ENCODE measurements at regions not wholly inside any gene's neighbourhood (a gene's known extent, or its start where the extent isn't known, plus 50 kb on each side); places are given as distances from the start of the nearest gene placed in this dataset.
A peak's percentile ranks its signal among the peaks of the same experiment; 100 is the strongest.

DNA sequence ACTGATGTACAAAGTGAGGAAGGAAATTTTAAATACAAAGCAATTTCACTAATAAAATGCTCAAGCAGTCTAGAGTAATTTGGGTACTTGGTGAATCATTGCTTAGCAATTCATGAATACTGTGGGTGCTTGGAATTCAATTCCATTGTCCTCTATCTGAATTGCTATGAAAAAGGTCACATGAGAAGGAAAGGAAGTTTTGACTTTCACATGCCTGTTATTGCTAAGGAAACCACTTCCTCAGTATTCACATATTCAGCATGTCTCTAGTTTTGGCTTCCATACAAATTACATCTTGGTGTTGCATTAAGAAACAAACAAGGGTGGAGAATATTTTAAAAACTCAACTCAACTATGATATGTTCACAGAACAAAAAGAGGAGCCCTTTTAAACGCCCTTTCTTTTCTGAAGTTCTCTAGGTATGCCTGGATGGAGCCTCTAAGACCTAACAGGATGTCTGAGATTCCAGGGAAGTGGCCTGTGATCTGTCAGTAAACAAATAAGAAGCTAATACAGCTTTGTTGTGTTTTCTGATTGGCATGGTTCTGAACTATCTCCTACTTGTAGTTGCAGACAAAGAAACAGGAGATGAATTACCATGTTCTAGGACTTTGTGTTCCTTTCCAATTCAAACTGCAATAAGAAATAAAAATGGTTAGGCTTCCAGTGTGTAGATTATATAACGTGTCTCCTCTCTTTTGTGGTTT is 190.4 kb downstream of the OGFRL1 start:
- TF ChIP-seq ESRRG (CRISPR knock-in tag; IDR thresholded peaks at IDR 0.05) (no peak), ZFP30 (CRISPR knock-in tag; IDR thresholded peaks at IDR 0.05) (no peak), CSDC2 (CRISPR knock-in tag; IDR thresholded peaks at IDR 0.05) (no peak), GLIS3 (CRISPR knock-in tag; IDR thresholded peaks at IDR 0.05) (no peak), TOX (CRISPR knock-in tag; IDR thresholded peaks at IDR 0.05; ENCODE audit: borderline replicate concordance) (no peak), ZC3H10 (CRISPR knock-in tag; IDR thresholded peaks at IDR 0.05) (no peak), TCF4 (CRISPR knock-in tag; IDR thresholded peaks at IDR 0.05; ENCODE audit: borderline replicate concordance) (no peak), OSR1 (CRISPR knock-in tag; IDR thresholded peaks at IDR 0.05) (no peak), ZFP3 (CRISPR knock-in tag; IDR thresholded peaks at IDR 0.05) (no peak), BACH2 (CRISPR knock-in tag; IDR thresholded peaks at IDR 0.05; ENCODE audit: borderline replicate concordance) (no peak), ZNF70 (CRISPR knock-in tag; IDR thresholded peaks at IDR 0.05) (no peak), ARNTL (CRISPR knock-in tag; IDR thresholded peaks at IDR 0.05; ENCODE audit: borderline replicate concordance, low read depth) (no peak), ISL1 (CRISPR knock-in tag; IDR thresholded peaks at IDR 0.05) (no peak), PPARA (CRISPR knock-in tag; IDR thresholded peaks at IDR 0.05; ENCODE audit: borderline replicate concordance) (no peak), ZNF8 (CRISPR knock-in tag; IDR thresholded peaks at IDR 0.05) (no peak)
- TF ChIP-seq, protein P1, sequence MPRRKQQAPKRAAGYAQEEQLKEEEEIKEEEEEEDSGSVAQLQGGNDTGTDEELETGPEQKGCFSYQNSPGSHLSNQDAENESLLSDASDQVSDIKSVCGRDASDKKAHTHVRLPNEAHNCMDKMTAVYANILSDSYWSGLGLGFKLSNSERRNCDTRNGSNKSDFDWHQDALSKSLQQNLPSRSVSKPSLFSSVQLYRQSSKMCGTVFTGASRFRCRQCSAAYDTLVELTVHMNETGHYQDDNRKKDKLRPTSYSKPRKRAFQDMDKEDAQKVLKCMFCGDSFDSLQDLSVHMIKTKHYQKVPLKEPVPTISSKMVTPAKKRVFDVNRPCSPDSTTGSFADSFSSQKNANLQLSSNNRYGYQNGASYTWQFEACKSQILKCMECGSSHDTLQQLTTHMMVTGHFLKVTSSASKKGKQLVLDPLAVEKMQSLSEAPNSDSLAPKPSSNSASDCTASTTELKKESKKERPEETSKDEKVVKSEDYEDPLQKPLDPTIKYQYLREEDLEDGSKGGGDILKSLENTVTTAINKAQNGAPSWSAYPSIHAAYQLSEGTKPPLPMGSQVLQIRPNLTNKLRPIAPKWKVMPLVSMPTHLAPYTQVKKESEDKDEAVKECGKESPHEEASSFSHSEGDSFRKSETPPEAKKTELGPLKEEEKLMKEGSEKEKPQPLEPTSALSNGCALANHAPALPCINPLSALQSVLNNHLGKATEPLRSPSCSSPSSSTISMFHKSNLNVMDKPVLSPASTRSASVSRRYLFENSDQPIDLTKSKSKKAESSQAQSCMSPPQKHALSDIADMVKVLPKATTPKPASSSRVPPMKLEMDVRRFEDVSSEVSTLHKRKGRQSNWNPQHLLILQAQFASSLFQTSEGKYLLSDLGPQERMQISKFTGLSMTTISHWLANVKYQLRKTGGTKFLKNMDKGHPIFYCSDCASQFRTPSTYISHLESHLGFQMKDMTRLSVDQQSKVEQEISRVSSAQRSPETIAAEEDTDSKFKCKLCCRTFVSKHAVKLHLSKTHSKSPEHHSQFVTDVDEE (CRISPR knock-in tag; IDR thresholded peaks at IDR 0.05) = no peak
- TF ChIP-seq, protein P2, sequence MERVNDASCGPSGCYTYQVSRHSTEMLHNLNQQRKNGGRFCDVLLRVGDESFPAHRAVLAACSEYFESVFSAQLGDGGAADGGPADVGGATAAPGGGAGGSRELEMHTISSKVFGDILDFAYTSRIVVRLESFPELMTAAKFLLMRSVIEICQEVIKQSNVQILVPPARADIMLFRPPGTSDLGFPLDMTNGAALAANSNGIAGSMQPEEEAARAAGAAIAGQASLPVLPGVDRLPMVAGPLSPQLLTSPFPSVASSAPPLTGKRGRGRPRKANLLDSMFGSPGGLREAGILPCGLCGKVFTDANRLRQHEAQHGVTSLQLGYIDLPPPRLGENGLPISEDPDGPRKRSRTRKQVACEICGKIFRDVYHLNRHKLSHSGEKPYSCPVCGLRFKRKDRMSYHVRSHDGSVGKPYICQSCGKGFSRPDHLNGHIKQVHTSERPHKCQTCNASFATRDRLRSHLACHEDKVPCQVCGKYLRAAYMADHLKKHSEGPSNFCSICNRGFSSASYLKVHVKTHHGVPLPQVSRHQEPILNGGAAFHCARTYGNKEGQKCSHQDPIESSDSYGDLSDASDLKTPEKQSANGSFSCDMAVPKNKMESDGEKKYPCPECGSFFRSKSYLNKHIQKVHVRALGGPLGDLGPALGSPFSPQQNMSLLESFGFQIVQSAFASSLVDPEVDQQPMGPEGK (CRISPR knock-in tag; IDR thresholded peaks at IDR 0.05; ENCODE audit: borderline replicate concordance) = no peak
- TF ChIP-seq, protein P3, sequence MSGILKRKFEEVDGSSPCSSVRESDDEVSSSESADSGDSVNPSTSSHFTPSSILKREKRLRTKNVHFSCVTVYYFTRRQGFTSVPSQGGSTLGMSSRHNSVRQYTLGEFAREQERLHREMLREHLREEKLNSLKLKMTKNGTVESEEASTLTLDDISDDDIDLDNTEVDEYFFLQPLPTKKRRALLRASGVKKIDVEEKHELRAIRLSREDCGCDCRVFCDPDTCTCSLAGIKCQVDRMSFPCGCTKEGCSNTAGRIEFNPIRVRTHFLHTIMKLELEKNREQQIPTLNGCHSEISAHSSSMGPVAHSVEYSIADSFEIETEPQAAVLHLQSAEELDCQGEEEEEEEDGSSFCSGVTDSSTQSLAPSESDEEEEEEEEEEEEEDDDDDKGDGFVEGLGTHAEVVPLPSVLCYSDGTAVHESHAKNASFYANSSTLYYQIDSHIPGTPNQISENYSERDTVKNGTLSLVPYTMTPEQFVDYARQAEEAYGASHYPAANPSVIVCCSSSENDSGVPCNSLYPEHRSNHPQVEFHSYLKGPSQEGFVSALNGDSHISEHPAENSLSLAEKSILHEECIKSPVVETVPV (CRISPR knock-in tag; IDR thresholded peaks at IDR 0.05) = no peak
- ATAC-seq = peak; percentile 87

DNA sequence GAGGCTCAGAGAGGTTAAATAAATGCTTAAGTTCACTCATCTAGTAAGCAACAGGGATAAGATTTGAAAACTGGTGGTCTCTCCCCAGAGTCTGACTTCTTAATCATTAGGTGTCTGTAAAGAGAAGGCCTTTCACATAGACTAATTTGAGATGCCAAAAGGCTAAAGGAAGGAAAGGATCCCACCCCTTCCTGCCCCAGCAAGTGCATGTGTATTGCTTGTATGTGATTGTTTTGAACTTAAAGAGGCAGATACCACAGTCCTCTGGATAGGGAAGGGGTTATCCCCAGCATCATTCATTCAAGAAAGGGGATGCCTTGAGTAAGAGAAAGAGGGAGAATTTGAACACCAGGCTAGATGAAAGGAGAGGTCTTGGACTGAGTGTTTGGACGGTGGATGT is 192.0 kb downstream of the OGFRL1 start:
- TF ChIP-seq, protein P2 (CRISPR knock-in tag; IDR thresholded peaks at IDR 0.05; ENCODE audit: borderline replicate concordance) = no peak
- no peak for TF ChIP-seq ISL1 (CRISPR knock-in tag; IDR thresholded peaks at IDR 0.05)
- ATAC-seq = no peak

DNA sequence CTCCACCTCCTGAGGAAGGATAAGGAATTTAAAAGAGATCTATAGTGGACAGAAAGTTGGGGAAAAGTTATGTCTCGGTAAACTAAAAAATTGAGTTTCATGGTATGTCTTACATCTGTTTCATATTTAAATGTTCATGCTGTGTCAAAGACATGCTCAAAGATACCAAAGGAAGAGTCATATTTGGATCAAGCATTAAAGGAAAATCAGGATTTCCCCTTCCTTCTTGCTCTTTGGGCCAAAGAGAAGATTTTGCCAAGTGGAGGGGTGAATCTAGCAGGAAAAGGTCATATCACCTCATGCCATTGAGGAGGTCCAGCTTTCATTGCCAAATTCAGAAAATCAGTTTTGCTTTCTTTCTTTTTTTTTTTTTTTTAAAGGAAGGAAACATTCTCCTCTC is 192.4 kb downstream of the OGFRL1 start:
- ATAC-seq = no peak
- no peak for TF ChIP-seq ESRRG (CRISPR knock-in tag; IDR thresholded peaks at IDR 0.05)
- no peak for TF ChIP-seq ISL1 (CRISPR knock-in tag; IDR thresholded peaks at IDR 0.05)
- no peak for TF ChIP-seq ZNF565 (CRISPR knock-in tag; conservative IDR thresholded peaks at IDR 0.05; ENCODE audit: low read depth)
- TF ChIP-seq TOX (CRISPR knock-in tag; IDR thresholded peaks at IDR 0.05; ENCODE audit: borderline replicate concordance) = no peak
- TF ChIP-seq, protein P4, sequence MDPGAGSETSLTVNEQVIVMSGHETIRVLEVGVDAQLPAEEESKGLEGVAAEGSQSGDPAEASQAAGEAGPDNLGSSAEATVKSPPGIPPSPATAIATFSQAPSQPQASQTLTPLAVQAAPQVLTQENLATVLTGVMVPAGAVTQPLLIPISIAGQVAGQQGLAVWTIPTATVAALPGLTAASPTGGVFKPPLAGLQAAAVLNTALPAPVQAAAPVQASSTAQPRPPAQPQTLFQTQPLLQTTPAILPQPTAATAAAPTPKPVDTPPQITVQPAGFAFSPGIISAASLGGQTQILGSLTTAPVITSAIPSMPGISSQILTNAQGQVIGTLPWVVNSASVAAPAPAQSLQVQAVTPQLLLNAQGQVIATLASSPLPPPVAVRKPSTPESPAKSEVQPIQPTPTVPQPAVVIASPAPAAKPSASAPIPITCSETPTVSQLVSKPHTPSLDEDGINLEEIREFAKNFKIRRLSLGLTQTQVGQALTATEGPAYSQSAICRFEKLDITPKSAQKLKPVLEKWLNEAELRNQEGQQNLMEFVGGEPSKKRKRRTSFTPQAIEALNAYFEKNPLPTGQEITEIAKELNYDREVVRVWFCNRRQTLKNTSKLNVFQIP (CRISPR knock-in tag; IDR thresholded peaks at IDR 0.05; ENCODE audit: borderline replicate concordance, low read depth) = no peak
- TF ChIP-seq GLIS3 (CRISPR knock-in tag; IDR thresholded peaks at IDR 0.05) = no peak
- TF ChIP-seq ZFP30 (CRISPR knock-in tag; IDR thresholded peaks at IDR 0.05) = no peak
- TF ChIP-seq, protein P3 (CRISPR knock-in tag; IDR thresholded peaks at IDR 0.05) = no peak
- no peak for TF ChIP-seq SNAI2 (CRISPR knock-in tag; IDR thresholded peaks at IDR 0.05)
- TF ChIP-seq ARNTL (CRISPR knock-in tag; IDR thresholded peaks at IDR 0.05; ENCODE audit: borderline replicate concordance, low read depth) = no peak
- TF ChIP-seq, protein P5, sequence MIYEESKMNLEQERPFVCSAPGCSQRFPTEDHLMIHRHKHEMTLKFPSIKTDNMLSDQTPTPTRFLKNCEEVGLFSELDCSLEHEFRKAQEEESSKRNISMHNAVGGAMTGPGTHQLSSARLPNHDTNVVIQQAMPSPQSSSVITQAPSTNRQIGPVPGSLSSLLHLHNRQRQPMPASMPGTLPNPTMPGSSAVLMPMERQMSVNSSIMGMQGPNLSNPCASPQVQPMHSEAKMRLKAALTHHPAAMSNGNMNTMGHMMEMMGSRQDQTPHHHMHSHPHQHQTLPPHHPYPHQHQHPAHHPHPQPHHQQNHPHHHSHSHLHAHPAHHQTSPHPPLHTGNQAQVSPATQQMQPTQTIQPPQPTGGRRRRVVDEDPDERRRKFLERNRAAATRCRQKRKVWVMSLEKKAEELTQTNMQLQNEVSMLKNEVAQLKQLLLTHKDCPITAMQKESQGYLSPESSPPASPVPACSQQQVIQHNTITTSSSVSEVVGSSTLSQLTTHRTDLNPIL (CRISPR knock-in tag; IDR thresholded peaks at IDR 0.05; ENCODE audit: low read depth) = no peak
- TF ChIP-seq BACH2 (CRISPR knock-in tag; IDR thresholded peaks at IDR 0.05; ENCODE audit: borderline replicate concordance) = no peak
- TF ChIP-seq ZC3H10 (CRISPR knock-in tag; IDR thresholded peaks at IDR 0.05) = no peak
- no peak for TF ChIP-seq ZNF70 (CRISPR knock-in tag; IDR thresholded peaks at IDR 0.05)

Measured in SK-N-SH treated with all-trans-retinoic acid at 6 μM for 48 hours (cell line).